ENCODE measurements at regions not wholly inside any gene's neighbourhood (a gene's known extent, or its start where the extent isn't known, plus 50 kb on each side); places are given as distances from the start of the nearest gene placed in this dataset.

DNA sequence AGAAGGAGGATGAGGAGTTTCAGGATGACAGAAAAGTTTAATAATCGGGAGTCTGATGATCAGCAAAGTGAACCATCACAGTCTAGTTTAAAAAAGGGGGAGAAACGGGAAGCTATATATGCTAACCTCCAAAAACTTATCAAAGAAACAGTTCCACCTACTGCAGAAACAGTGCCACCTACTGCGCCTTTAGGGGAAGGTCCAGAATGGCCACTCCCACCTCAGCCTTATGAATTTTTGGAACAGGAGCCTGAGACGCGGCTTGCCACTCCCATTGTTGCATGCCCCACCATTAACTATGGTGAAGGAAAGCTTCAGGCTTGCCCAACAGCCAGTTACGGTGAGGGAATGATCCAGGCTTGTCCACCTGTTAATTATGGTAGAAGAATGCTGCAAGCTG is 929.0 kb downstream of the SLITRK6 start:
- ChIA-PET POLR2A (ENCODE audit: low non-redundant PET) (no interaction called here), CTCF (no interaction called here)
- Histone ChIP-seq H3K4me3 (ENCODE audit: low read depth, low read length, poor library complexity, severe bottlenecking) (no peak overlapping the region), H3K27me3 (replicated peaks; ENCODE audit: insufficient read depth, low read depth, low read length, poor library complexity) (no peaks in the 10 kb centered on the region), H3K9me3 (ENCODE audit: low read depth, low read length, poor library complexity, severe bottlenecking) (no peaks in the 10 kb centered on the region), H3K4me1 (ENCODE audit: insufficient read depth, low read length, poor library complexity, severe bottlenecking) (peaks cover 19% of the 10 kb centered on the region), H3K27ac (ENCODE audit: low read depth, low read length, poor library complexity, severe bottlenecking) (no peak overlapping the region), H3K36me3 (ENCODE audit: insufficient read depth, low read length, poor library complexity, severe bottlenecking) (no peaks in the 10 kb centered on the region)
- peak; percentile 48 for DNase-seq (ENCODE audit: low spot score)
- intact Hi-C loops (cut with micrococcal nuclease; ENCODE audit: unreplicated experiment) = no loop called here
- BruUV-seq (replicated peaks) = no TSS peak
- TF ChIP-seq, protein P1, sequence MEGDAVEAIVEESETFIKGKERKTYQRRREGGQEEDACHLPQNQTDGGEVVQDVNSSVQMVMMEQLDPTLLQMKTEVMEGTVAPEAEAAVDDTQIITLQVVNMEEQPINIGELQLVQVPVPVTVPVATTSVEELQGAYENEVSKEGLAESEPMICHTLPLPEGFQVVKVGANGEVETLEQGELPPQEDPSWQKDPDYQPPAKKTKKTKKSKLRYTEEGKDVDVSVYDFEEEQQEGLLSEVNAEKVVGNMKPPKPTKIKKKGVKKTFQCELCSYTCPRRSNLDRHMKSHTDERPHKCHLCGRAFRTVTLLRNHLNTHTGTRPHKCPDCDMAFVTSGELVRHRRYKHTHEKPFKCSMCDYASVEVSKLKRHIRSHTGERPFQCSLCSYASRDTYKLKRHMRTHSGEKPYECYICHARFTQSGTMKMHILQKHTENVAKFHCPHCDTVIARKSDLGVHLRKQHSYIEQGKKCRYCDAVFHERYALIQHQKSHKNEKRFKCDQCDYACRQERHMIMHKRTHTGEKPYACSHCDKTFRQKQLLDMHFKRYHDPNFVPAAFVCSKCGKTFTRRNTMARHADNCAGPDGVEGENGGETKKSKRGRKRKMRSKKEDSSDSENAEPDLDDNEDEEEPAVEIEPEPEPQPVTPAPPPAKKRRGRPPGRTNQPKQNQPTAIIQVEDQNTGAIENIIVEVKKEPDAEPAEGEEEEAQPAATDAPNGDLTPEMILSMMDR (conservative IDR thresholded peaks at IDR 0.05; ENCODE audit: low read depth, low read length) = peak; percentile 56
- TF ChIP-seq EZH2 (IDR thresholded peaks at IDR 0.05; ENCODE audit: borderline replicate concordance, low read depth, low read length, poor library complexity, severe bottlenecking) = no peak

DNA sequence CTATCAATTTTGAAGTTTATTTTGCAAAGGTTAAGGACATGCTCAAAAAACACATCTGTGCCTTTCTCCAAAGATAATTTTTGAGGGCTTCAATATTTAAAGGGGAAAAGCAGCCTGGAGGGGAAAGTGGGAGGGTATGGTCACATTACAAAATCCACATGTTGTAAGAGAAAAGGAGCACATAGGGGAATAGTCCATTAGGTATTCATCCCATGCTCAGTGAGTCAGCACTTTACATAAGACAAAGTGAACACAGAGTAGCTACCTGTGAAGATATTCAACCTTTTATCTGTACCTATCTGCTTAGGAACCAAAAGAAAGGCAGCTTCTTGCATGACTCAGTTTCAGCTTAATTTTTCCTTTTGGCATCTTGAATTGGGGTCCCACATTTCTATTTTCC is 932.0 kb downstream of the SLITRK6 start:
- intact Hi-C loops (cut with micrococcal nuclease; ENCODE audit: unreplicated experiment) = no loop called here
- Histone ChIP-seq H3K27ac (ENCODE audit: low read depth, low read length, poor library complexity, severe bottlenecking) (no peak overlapping the region), H3K4me3 (ENCODE audit: low read depth, low read length, poor library complexity, severe bottlenecking) (no peak overlapping the region), H3K9me3 (ENCODE audit: low read depth, low read length, poor library complexity, severe bottlenecking) (no peaks in the 10 kb centered on the region), H3K4me1 (ENCODE audit: insufficient read depth, low read length, poor library complexity, severe bottlenecking) (peaks cover 23% of the 10 kb centered on the region), H3K36me3 (ENCODE audit: insufficient read depth, low read length, poor library complexity, severe bottlenecking) (no peaks in the 10 kb centered on the region), H3K27me3 (replicated peaks; ENCODE audit: insufficient read depth, low read depth, low read length, poor library complexity) (no peaks in the 10 kb centered on the region)
- no peak for TF ChIP-seq EZH2 (IDR thresholded peaks at IDR 0.05; ENCODE audit: borderline replicate concordance, low read depth, low read length, poor library complexity, severe bottlenecking)
- TF ChIP-seq, protein P1 (conservative IDR thresholded peaks at IDR 0.05; ENCODE audit: low read depth, low read length) = no peak
- ChIA-PET CTCF (no interaction called here), POLR2A (ENCODE audit: low non-redundant PET) (no interaction called here)
- DNase-seq (ENCODE audit: low spot score) = no peak
- no TSS peak for BruUV-seq (replicated peaks)

DNA sequence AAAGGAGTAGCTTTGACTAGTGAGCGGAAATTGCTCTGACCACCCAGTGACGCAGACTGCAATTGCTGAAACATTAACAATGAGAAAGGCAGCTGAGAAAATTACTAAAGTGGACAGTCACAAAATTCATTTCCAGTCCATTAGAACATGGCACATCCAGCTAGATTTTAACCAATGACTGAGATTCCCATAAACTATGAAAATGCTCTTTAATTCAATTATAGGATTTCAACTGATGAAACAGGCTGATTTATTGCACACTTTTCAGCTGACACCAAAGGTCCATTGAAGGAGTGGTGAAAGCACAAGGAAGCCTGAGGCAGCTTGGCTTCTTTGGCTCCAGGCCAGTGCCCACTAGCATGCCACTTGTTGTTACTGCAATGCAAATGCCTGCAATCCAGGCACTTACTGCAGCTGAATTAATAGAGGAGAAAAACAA is 933.4 kb downstream of the SLITRK6 start:
- ChIA-PET CTCF (no interaction called here), POLR2A (ENCODE audit: low non-redundant PET) (no interaction called here)
- TF ChIP-seq, protein P1 (conservative IDR thresholded peaks at IDR 0.05; ENCODE audit: low read depth, low read length) = no peak
- TF ChIP-seq EZH2 (IDR thresholded peaks at IDR 0.05; ENCODE audit: borderline replicate concordance, low read depth, low read length, poor library complexity, severe bottlenecking) = no peak
- intact Hi-C loops (cut with micrococcal nuclease; ENCODE audit: unreplicated experiment) = no loop called here
- Histone ChIP-seq H3K4me1 (ENCODE audit: insufficient read depth, low read length, poor library complexity, severe bottlenecking) (peaks cover 23% of the 10 kb centered on the region), H3K4me3 (ENCODE audit: low read depth, low read length, poor library complexity, severe bottlenecking) (no peak overlapping the region), H3K9me3 (ENCODE audit: low read depth, low read length, poor library complexity, severe bottlenecking) (no peaks in the 10 kb centered on the region), H3K36me3 (ENCODE audit: insufficient read depth, low read length, poor library complexity, severe bottlenecking) (no peaks in the 10 kb centered on the region), H3K27me3 (replicated peaks; ENCODE audit: insufficient read depth, low read depth, low read length, poor library complexity) (no peaks in the 10 kb centered on the region), H3K27ac (ENCODE audit: low read depth, low read length, poor library complexity, severe bottlenecking) (no peak overlapping the region)
- DNase-seq (ENCODE audit: low spot score) = peak; percentile 61
- BruUV-seq (replicated peaks) = no TSS peak
